Endothelial cell (in vitro differentiated cells): ENCODE measurements at regions not wholly inside any gene's neighbourhood (a gene's known extent, or its start where the extent isn't known, plus 50 kb on each side); places are given as distances from the start of the nearest gene placed in this dataset.

Experiments used
- DNase-seq: peaks from one replicate; pipeline ENCODE4 v3.0.0; 2021; ENCODE audit warnings: low spot score
- H3K27ac Mint-ChIP-seq: one replicate; pipeline ENCODE4 v1.8.0; 2021; ENCODE audit warnings: mixed read lengths, inconsistent platforms; ENCODE audit not compliant: unreplicated experiment
- H3K27me3 Mint-ChIP-seq: one replicate; pipeline ENCODE4 v1.8.0; 2021; ENCODE audit warnings: mild to moderate bottlenecking, moderate library complexity, mixed read lengths, inconsistent platforms; ENCODE audit not compliant: unreplicated experiment
- H3K36me3 Mint-ChIP-seq: one replicate; pipeline ENCODE4 v1.8.0; 2021; ENCODE audit warnings: mild to moderate bottlenecking, low read depth, mixed read lengths, inconsistent platforms; ENCODE audit not compliant: unreplicated experiment
- H3K4me1 Mint-ChIP-seq: one replicate; pipeline ENCODE4 v1.8.0; 2021; ENCODE audit warnings: mild to moderate bottlenecking, mixed read lengths, inconsistent platforms; ENCODE audit not compliant: unreplicated experiment
- H3K4me3 Mint-ChIP-seq: one replicate; pipeline ENCODE4 v1.8.0; 2021; ENCODE audit warnings: mild to moderate bottlenecking, mixed read lengths, inconsistent platforms; ENCODE audit not compliant: unreplicated experiment
- H3K9me3 Mint-ChIP-seq: one replicate; pipeline ENCODE4 v1.8.0; 2021; ENCODE audit warnings: mixed read lengths, inconsistent platforms; ENCODE audit not compliant: unreplicated experiment
- CTCF ChIP-seq: fragments of 200-600 bp; sonication (generic); IDR thresholded peaks from one replicate; pipeline ENCODE4 v1.5.0; 2021; ENCODE audit warnings: antibody characterized with exemption; ENCODE audit not compliant: unreplicated experiment

GRCh38 chr2:23271230-23271629 lies 113.7 kb upstream of the KLHL29 start:
- H3K36me3 Mint-ChIP-seq = no peaks in the 10 kb centered on the region
- H3K27me3 Mint-ChIP-seq = no peaks in the 10 kb centered on the region
- DNase-seq = no peak
- H3K4me3 Mint-ChIP-seq = no peak overlapping the region
- H3K27ac Mint-ChIP-seq = no peak overlapping the region
- H3K9me3 Mint-ChIP-seq = no peaks in the 10 kb centered on the region
- no peak for TF ChIP-seq CTCF
- H3K4me1 Mint-ChIP-seq = no peaks in the 10 kb centered on the region

GRCh38 chr2:23273786-23274185 lies 111.2 kb upstream of the KLHL29 start:
- Mint-ChIP-seq H3K4me1 (no peaks in the 10 kb centered on the region), H3K27ac (no peak overlapping the region), H3K4me3 (no peak overlapping the region), H3K36me3 (no peaks in the 10 kb centered on the region), H3K27me3 (peaks cover 1% of the 10 kb centered on the region), H3K9me3 (no peaks in the 10 kb centered on the region)
- no peak for TF ChIP-seq CTCF
- DNase-seq = no peak

- TF ChIP-seq CTCF = no peak
- H3K4me3 Mint-ChIP-seq = no peak overlapping the region
Measured at GRCh38 chr2:23280401-23280800, 104.6 kb upstream of the KLHL29 start.

DNA sequence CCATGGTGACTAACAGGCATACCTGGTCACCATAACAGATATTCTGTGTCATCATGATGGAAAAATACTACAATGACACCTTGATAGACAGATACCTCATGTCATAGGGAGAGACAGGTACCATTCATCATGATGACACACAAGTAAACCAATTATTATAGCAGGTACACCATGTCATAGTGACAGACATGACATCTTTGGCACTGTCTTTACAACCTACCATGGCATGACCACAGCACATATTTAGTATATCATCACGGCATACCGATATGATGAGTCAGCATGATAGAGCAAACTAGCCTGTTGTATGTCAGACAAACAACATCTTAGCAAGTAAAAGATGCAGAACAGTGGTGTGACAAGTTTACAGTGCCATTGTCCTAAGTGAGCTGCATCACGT lies 101.3 kb upstream of the KLHL29 start:
- DNase-seq = no peak
- Mint-ChIP-seq H3K27me3 (no peaks in the 10 kb centered on the region), H3K4me1 (no peaks in the 10 kb centered on the region), H3K27ac (no peak overlapping the region), H3K36me3 (no peaks in the 10 kb centered on the region), H3K9me3 (no peaks in the 10 kb centered on the region), H3K4me3 (no peak overlapping the region)
- TF ChIP-seq CTCF = no peak

More at GRCh38 chr2:23280401-23280800, 104.6 kb upstream of the KLHL29 start:
- no peak for DNase-seq
- Mint-ChIP-seq H3K9me3 (no peaks in the 10 kb centered on the region), H3K4me1 (no peaks in the 10 kb centered on the region), H3K36me3 (no peaks in the 10 kb centered on the region), H3K27ac (no peak overlapping the region), H3K27me3 (peaks cover 1% of the 10 kb centered on the region)

GRCh38 chr2:23285091-23285800 lies 99.7 kb upstream of the KLHL29 start:
- no peaks in the 10 kb centered on the region for H3K4me1 Mint-ChIP-seq
- no peak overlapping the region for H3K27ac Mint-ChIP-seq
- no peaks in the 10 kb centered on the region for H3K27me3 Mint-ChIP-seq
- no peak for TF ChIP-seq CTCF
- no peaks in the 10 kb centered on the region for H3K9me3 Mint-ChIP-seq
- H3K36me3 Mint-ChIP-seq = no peaks in the 10 kb centered on the region
- H3K4me3 Mint-ChIP-seq = no peak overlapping the region
- no peak for DNase-seq
